ENCODE measurements at regions not wholly inside any gene's neighbourhood (a gene's known extent, or its start where the extent isn't known, plus 50 kb on each side); places are given as distances from the start of the nearest gene placed in this dataset.

DNA sequence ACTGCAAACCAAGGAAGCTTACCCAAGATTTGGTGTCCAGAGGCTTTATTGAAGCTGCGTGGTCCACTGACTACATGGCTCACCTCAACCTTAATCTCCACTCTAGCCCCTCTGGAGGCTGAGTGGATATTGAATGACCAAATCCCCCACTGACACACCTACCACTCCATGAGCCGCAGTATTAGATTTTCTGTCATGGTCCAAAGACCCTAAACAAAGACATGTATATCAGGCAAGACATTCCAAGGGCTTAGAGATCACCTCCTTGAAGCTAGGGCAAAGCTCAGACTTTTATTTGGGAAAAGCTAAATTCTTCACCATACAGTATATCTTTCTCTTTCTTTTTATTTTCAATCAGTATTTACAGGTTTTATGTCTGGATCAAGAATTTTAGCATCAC, 346.2 kb upstream of the CTNND2 start:
- ChIA-PET CTCF (no interaction called here), POLR2A (no interaction called here)
- DNase-seq (ENCODE audit: low spot score) (no peak), ATAC-seq (no peak)
- TF ChIP-seq ZNF512 (CRISPR knock-in tag; IDR thresholded peaks at IDR 0.05; ENCODE audit: borderline replicate concordance) (no peak), ZNF423 (CRISPR knock-in tag; IDR thresholded peaks at IDR 0.05) (no peak), ELF4 (CRISPR knock-in tag; IDR thresholded peaks at IDR 0.05; ENCODE audit: low read depth) (no peak), NFE2L1 (CRISPR knock-in tag; IDR thresholded peaks at IDR 0.05) (no peak), FOXP1 (CRISPR knock-in tag; IDR thresholded peaks at IDR 0.05; ENCODE audit: borderline replicate concordance) (no peak), SMAD3 (CRISPR knock-in tag; IDR thresholded peaks at IDR 0.05; ENCODE audit: borderline replicate concordance) (no peak), TEAD4 (CRISPR knock-in tag; IDR thresholded peaks at IDR 0.05) (no peak), SMAD4 (CRISPR knock-in tag; IDR thresholded peaks at IDR 0.05) (no peak), CREB1 (CRISPR knock-in tag; IDR thresholded peaks at IDR 0.05) (no peak), NR2C2 (CRISPR knock-in tag; IDR thresholded peaks at IDR 0.05) (no peak), FOXP4 (CRISPR knock-in tag; IDR thresholded peaks at IDR 0.05) (no peak), PRRX2 (CRISPR knock-in tag; IDR thresholded peaks at IDR 0.05) (no peak), SP1 (CRISPR knock-in tag; conservative IDR thresholded peaks at IDR 0.05) (no peak), ZSCAN18 (CRISPR knock-in tag; IDR thresholded peaks at IDR 0.05) (no peak)
- TF ChIP-seq, protein P1, sequence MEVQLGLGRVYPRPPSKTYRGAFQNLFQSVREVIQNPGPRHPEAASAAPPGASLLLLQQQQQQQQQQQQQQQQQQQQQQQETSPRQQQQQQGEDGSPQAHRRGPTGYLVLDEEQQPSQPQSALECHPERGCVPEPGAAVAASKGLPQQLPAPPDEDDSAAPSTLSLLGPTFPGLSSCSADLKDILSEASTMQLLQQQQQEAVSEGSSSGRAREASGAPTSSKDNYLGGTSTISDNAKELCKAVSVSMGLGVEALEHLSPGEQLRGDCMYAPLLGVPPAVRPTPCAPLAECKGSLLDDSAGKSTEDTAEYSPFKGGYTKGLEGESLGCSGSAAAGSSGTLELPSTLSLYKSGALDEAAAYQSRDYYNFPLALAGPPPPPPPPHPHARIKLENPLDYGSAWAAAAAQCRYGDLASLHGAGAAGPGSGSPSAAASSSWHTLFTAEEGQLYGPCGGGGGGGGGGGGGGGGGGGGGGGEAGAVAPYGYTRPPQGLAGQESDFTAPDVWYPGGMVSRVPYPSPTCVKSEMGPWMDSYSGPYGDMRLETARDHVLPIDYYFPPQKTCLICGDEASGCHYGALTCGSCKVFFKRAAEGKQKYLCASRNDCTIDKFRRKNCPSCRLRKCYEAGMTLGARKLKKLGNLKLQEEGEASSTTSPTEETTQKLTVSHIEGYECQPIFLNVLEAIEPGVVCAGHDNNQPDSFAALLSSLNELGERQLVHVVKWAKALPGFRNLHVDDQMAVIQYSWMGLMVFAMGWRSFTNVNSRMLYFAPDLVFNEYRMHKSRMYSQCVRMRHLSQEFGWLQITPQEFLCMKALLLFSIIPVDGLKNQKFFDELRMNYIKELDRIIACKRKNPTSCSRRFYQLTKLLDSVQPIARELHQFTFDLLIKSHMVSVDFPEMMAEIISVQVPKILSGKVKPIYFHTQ (CRISPR knock-in tag; IDR thresholded peaks at IDR 0.05) = no peak
- TF ChIP-seq, protein P2, sequence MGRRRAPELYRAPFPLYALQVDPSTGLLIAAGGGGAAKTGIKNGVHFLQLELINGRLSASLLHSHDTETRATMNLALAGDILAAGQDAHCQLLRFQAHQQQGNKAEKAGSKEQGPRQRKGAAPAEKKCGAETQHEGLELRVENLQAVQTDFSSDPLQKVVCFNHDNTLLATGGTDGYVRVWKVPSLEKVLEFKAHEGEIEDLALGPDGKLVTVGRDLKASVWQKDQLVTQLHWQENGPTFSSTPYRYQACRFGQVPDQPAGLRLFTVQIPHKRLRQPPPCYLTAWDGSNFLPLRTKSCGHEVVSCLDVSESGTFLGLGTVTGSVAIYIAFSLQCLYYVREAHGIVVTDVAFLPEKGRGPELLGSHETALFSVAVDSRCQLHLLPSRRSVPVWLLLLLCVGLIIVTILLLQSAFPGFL (CRISPR knock-in tag; IDR thresholded peaks at IDR 0.05; ENCODE audit: borderline replicate concordance) = no peak
- H3K27ac Mint-ChIP-seq = no peak overlapping the region
- no peaks in the 10 kb centered on the region; the same call in 1 of the 2 replicates for H3K9me3 Mint-ChIP-seq
- H3K36me3 Mint-ChIP-seq = no peaks in the 10 kb centered on the region
- peaks cover 11% of the 10 kb centered on the region for H3K27me3 Mint-ChIP-seq (ENCODE audit: low read depth)
- no peak overlapping the region for H3K4me3 Mint-ChIP-seq
- H3K4me1 Mint-ChIP-seq = no peaks in the 10 kb centered on the region

- H3K4me3 Mint-ChIP-seq = no peak overlapping the region
- no peaks in the 10 kb centered on the region for H3K9me3 Mint-ChIP-seq
- no peaks in the 10 kb centered on the region for H3K36me3 Mint-ChIP-seq
- POLR2A ChIA-PET = no interaction called here
- DNase-seq (ENCODE audit: low spot score) (no peak), ATAC-seq (no peak)
- CTCF ChIA-PET = no interaction called here
- H3K27me3 Mint-ChIP-seq (ENCODE audit: low read depth) = peaks cover 25% of the 10 kb centered on the region
- H3K4me1 Mint-ChIP-seq = peaks cover 6% of the 10 kb centered on the region
- H3K27ac Mint-ChIP-seq = no peak overlapping the region
- TF ChIP-seq RORB (CRISPR knock-in tag; IDR thresholded peaks at IDR 0.05) (no peak), ZNF671 (CRISPR knock-in tag; IDR thresholded peaks at IDR 0.05) (no peak), RELA (CRISPR knock-in tag; IDR thresholded peaks at IDR 0.05; ENCODE audit: borderline replicate concordance) (no peak), ZNF138 (CRISPR knock-in tag; conservative IDR thresholded peaks at IDR 0.05) (no peak), NFYB (CRISPR knock-in tag; conservative IDR thresholded peaks at IDR 0.05; ENCODE audit: low read depth) (no peak), HMGA2 (CRISPR knock-in tag; IDR thresholded peaks at IDR 0.05) (no peak), IRF2 (CRISPR knock-in tag; IDR thresholded peaks at IDR 0.05; ENCODE audit: borderline replicate concordance, low read depth) (no peak)
- TF ChIP-seq, protein P3, sequence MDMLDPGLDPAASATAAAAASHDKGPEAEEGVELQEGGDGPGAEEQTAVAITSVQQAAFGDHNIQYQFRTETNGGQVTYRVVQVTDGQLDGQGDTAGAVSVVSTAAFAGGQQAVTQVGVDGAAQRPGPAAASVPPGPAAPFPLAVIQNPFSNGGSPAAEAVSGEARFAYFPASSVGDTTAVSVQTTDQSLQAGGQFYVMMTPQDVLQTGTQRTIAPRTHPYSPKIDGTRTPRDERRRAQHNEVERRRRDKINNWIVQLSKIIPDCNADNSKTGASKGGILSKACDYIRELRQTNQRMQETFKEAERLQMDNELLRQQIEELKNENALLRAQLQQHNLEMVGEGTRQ (CRISPR knock-in tag; IDR thresholded peaks at IDR 0.05) = no peak
- TF ChIP-seq, protein P4, sequence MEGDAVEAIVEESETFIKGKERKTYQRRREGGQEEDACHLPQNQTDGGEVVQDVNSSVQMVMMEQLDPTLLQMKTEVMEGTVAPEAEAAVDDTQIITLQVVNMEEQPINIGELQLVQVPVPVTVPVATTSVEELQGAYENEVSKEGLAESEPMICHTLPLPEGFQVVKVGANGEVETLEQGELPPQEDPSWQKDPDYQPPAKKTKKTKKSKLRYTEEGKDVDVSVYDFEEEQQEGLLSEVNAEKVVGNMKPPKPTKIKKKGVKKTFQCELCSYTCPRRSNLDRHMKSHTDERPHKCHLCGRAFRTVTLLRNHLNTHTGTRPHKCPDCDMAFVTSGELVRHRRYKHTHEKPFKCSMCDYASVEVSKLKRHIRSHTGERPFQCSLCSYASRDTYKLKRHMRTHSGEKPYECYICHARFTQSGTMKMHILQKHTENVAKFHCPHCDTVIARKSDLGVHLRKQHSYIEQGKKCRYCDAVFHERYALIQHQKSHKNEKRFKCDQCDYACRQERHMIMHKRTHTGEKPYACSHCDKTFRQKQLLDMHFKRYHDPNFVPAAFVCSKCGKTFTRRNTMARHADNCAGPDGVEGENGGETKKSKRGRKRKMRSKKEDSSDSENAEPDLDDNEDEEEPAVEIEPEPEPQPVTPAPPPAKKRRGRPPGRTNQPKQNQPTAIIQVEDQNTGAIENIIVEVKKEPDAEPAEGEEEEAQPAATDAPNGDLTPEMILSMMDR (IDR thresholded peaks at IDR 0.05) = no peak
Measured at GRCh38 chr5:12248831-12249230, 344.6 kb upstream of the CTNND2 start.

Measured in WTC11 (cell line).